ENCODE measurements at regions not wholly inside any gene's neighbourhood (a gene's known extent, or its start where the extent isn't known, plus 50 kb on each side); places are given as distances from the start of the nearest gene placed in this dataset.

- no peak for DNase-seq (ENCODE audit: low read depth, low spot score)
- H3K36me3 ChIP-seq (ENCODE audit: insufficient read depth, insufficient read length, low read length): no peaks in the 10 kb centered on the region
- H3K9me3 ChIP-seq (ENCODE audit: insufficient read depth, low read length): no peaks in the 10 kb centered on the region
- TF ChIP-seq ZNF274 (IDR thresholded peaks at IDR 0.05; ENCODE audit: low read depth, low read length) (no peak), YY1 (IDR thresholded peaks at IDR 0.05; ENCODE audit: insufficient read depth, insufficient read length) (no peak), SUZ12 (IDR thresholded peaks at IDR 0.05; ENCODE audit: extremely low read depth, insufficient read depth, insufficient read length) (no peak)
- no peak overlapping the region for H3K4me3 ChIP-seq (ENCODE audit: insufficient read length, low read depth)
- no peaks in the 10 kb centered on the region for H3K4me1 ChIP-seq (ENCODE audit: insufficient read depth, insufficient read length)
- no peak overlapping the region for H3K9ac ChIP-seq (ENCODE audit: insufficient read length, low read depth)
- no peaks in the 10 kb centered on the region for H3K27me3 ChIP-seq (ENCODE audit: insufficient read depth, insufficient read length)
Measured at GRCh38 chr13:64540976-64541375, 2689.2 kb downstream of the PCDH9 start.

DNA sequence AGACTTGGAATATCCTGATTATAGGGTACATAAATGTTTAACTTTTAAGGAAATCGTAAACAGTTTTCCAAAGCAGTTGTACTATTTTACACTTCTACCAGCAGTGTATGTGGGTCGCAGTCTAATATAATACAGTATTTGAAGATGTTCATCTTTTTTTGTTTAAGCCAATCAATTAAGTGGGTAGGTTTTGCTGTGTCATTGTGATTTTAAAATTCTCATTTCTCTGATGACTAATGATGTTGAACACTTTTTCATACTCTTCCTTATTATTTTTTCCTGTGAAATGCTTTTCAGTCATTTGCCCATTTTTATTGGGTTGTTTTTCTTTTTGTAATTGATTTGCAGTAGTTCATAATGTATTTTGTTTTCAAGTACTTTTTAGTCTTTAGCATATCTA is 2689.7 kb downstream of the PCDH9 start:
- Histone ChIP-seq H3K4me1 (ENCODE audit: insufficient read depth, insufficient read length) (no peaks in the 10 kb centered on the region), H3K9ac (ENCODE audit: insufficient read length, low read depth) (no peak overlapping the region), H3K27me3 (ENCODE audit: insufficient read depth, insufficient read length) (no peaks in the 10 kb centered on the region), H3K4me3 (ENCODE audit: insufficient read length, low read depth) (no peak overlapping the region), H3K9me3 (ENCODE audit: insufficient read depth, low read length) (no peaks in the 10 kb centered on the region), H3K36me3 (ENCODE audit: insufficient read depth, insufficient read length, low read length) (no peaks in the 10 kb centered on the region)
- no peak for DNase-seq (ENCODE audit: low read depth, low spot score)
- TF ChIP-seq YY1 (IDR thresholded peaks at IDR 0.05; ENCODE audit: insufficient read depth, insufficient read length) (no peak), ZNF274 (IDR thresholded peaks at IDR 0.05; ENCODE audit: low read depth, low read length) (no peak)

- DNase-seq (ENCODE audit: low read depth, low spot score): no peak
- no peaks in the 10 kb centered on the region for H3K27me3 ChIP-seq (ENCODE audit: insufficient read depth, insufficient read length)
- H3K4me3 ChIP-seq (ENCODE audit: insufficient read length, low read depth): no peak overlapping the region
- TF ChIP-seq SUZ12 (IDR thresholded peaks at IDR 0.05; ENCODE audit: extremely low read depth, insufficient read depth, insufficient read length): no peak
- no peak for TF ChIP-seq YY1 (IDR thresholded peaks at IDR 0.05; ENCODE audit: insufficient read depth, insufficient read length)
- TF ChIP-seq ZNF274 (IDR thresholded peaks at IDR 0.05; ENCODE audit: low read depth, low read length): no peak
- H3K4me1 ChIP-seq (ENCODE audit: insufficient read depth, insufficient read length): no peaks in the 10 kb centered on the region
- H3K36me3 ChIP-seq (ENCODE audit: insufficient read depth, insufficient read length, low read length): no peaks in the 10 kb centered on the region
- H3K9ac ChIP-seq (ENCODE audit: insufficient read length, low read depth): no peak overlapping the region
- H3K9me3 ChIP-seq (ENCODE audit: insufficient read depth, low read length): no peaks in the 10 kb centered on the region
Measured at GRCh38 chr13:64538711-64539110, 2691.4 kb downstream of the PCDH9 start.

- H3K9me3 ChIP-seq (ENCODE audit: insufficient read depth, low read length): no peaks in the 10 kb centered on the region
- no peaks in the 10 kb centered on the region for H3K4me1 ChIP-seq (ENCODE audit: insufficient read depth, insufficient read length)
- peak; percentile 16 for DNase-seq (ENCODE audit: low read depth, low spot score)
- H3K27me3 ChIP-seq (ENCODE audit: insufficient read depth, insufficient read length): no peaks in the 10 kb centered on the region
- no peak for TF ChIP-seq SUZ12 (IDR thresholded peaks at IDR 0.05; ENCODE audit: extremely low read depth, insufficient read depth, insufficient read length)
- TF ChIP-seq YY1 (IDR thresholded peaks at IDR 0.05; ENCODE audit: insufficient read depth, insufficient read length): no peak
- no peak for TF ChIP-seq ZNF274 (IDR thresholded peaks at IDR 0.05; ENCODE audit: low read depth, low read length)
- H3K36me3 ChIP-seq (ENCODE audit: insufficient read depth, insufficient read length, low read length): no peaks in the 10 kb centered on the region
- H3K4me3 ChIP-seq (ENCODE audit: insufficient read length, low read depth): no peak overlapping the region
- no peak overlapping the region for H3K9ac ChIP-seq (ENCODE audit: insufficient read length, low read depth)
Measured at GRCh38 chr13:64534302-64534701, 2695.8 kb downstream of the PCDH9 start.

DNA sequence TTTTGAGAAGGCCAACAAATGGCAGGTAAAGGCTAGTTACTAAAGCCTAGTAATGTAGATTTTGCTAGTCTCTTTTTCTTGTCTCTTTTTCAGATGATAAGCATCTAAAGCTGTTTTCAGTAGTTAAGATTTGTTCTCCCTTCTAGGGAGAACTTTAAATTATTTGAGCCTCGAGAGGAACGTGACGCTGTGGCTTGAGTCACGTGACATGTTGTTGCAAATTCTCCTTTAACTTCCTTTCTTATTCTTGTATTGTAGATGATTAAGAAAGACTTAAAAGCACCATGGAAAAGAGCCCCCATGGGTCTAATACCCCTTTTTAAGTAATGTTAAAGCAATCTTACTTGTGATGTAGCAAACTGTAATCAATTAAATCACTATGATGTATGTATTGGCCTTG is 2698.7 kb downstream of the PCDH9 start:
- H3K36me3 ChIP-seq (ENCODE audit: insufficient read depth, insufficient read length, low read length): no peaks in the 10 kb centered on the region
- no peak for TF ChIP-seq YY1 (IDR thresholded peaks at IDR 0.05; ENCODE audit: insufficient read depth, insufficient read length)
- no peak for TF ChIP-seq SUZ12 (IDR thresholded peaks at IDR 0.05; ENCODE audit: extremely low read depth, insufficient read depth, insufficient read length)
- TF ChIP-seq ZNF274 (IDR thresholded peaks at IDR 0.05; ENCODE audit: low read depth, low read length): no peak
- H3K9me3 ChIP-seq (ENCODE audit: insufficient read depth, low read length): no peaks in the 10 kb centered on the region
- H3K4me3 ChIP-seq (ENCODE audit: insufficient read length, low read depth): no peak overlapping the region
- H3K27me3 ChIP-seq (ENCODE audit: insufficient read depth, insufficient read length): no peaks in the 10 kb centered on the region
- no peak for DNase-seq (ENCODE audit: low read depth, low spot score)
- no peak overlapping the region for H3K9ac ChIP-seq (ENCODE audit: insufficient read length, low read depth)
- H3K4me1 ChIP-seq (ENCODE audit: insufficient read depth, insufficient read length): no peaks in the 10 kb centered on the region

DNA sequence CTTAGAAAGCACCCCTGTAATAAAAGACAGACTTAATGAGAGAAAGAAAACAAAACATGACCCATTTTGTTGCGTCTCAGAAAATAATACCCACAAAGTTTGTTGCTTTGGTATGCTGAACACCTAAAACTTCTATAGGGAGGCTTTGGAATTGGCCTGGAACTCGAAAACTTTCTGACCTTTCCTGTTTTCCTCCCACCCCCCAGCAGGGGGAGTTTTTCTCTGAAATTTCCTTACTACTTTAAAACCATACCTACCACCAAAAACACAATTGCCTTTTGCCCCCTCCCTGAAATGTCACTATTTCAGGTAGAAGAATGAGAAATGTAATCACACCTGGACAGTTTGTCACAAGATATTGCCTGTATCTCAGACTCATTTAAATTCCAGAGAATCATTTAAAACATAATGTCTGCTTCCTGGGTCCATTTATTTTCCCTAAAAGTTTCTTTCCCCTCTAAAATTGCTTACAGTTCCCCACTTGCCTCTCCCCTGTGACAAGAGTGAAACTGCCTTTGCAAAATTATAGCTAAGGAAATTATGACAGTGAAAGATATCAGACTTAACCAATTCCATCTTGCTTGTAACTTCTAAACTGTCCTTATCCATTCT is 2700.2 kb downstream of the PCDH9 start:
- Histone ChIP-seq H3K4me1 (ENCODE audit: insufficient read depth, insufficient read length) (no peaks in the 10 kb centered on the region), H3K9me3 (ENCODE audit: insufficient read depth, low read length) (no peaks in the 10 kb centered on the region), H3K36me3 (ENCODE audit: insufficient read depth, insufficient read length, low read length) (no peaks in the 10 kb centered on the region), H3K27me3 (ENCODE audit: insufficient read depth, insufficient read length) (no peaks in the 10 kb centered on the region), H3K4me3 (ENCODE audit: insufficient read length, low read depth) (no peak overlapping the region), H3K9ac (ENCODE audit: insufficient read length, low read depth) (no peak overlapping the region)
- DNase-seq (ENCODE audit: low read depth, low spot score): peak; percentile 13
- TF ChIP-seq ZNF274 (IDR thresholded peaks at IDR 0.05; ENCODE audit: low read depth, low read length) (no peak), YY1 (IDR thresholded peaks at IDR 0.05; ENCODE audit: insufficient read depth, insufficient read length) (no peak), SUZ12 (IDR thresholded peaks at IDR 0.05; ENCODE audit: extremely low read depth, insufficient read depth, insufficient read length) (no peak)

DNA sequence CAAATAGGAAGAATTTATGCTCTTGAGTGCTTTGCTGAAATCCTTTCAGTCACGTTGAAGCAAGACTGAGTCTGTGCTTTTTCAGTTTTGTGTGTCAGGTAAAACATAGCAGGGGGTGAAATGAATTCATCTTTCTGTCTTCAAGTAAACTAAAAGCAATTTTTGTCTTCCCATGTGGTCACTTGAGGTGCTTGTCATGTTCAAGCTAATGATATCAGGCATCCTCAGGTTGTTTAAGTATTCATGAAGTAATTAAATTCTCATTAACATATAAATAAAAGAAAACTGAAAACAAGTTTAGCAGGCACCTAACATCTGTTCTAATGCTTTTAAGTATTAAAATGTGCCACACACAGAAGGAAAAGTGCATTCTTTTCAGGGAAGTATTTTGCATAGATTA is 2701.3 kb downstream of the PCDH9 start:
- DNase-seq (ENCODE audit: low read depth, low spot score): no peak
- Histone ChIP-seq H3K4me3 (ENCODE audit: insufficient read length, low read depth) (no peak overlapping the region), H3K36me3 (ENCODE audit: insufficient read depth, insufficient read length, low read length) (no peaks in the 10 kb centered on the region), H3K9me3 (ENCODE audit: insufficient read depth, low read length) (no peaks in the 10 kb centered on the region), H3K27me3 (ENCODE audit: insufficient read depth, insufficient read length) (no peaks in the 10 kb centered on the region), H3K9ac (ENCODE audit: insufficient read length, low read depth) (no peak overlapping the region), H3K4me1 (ENCODE audit: insufficient read depth, insufficient read length) (no peaks in the 10 kb centered on the region)
- TF ChIP-seq ZNF274 (IDR thresholded peaks at IDR 0.05; ENCODE audit: low read depth, low read length) (no peak), SUZ12 (IDR thresholded peaks at IDR 0.05; ENCODE audit: extremely low read depth, insufficient read depth, insufficient read length) (no peak), YY1 (IDR thresholded peaks at IDR 0.05; ENCODE audit: insufficient read depth, insufficient read length) (no peak)
